GM23338 (cell line): ENCODE measurements at regions not wholly inside any gene's neighbourhood (a gene's known extent, or its start where the extent isn't known, plus 50 kb on each side); places are given as distances from the start of the nearest gene placed in this dataset.

Source experiments
- ATAC-seq: fragments of 200-7000 bp; cut with Tn5 transposase; 3 replicates; pipeline ENCODE4 v1.9.1; 2020
- DNase-seq: peaks from one replicate; pipeline ENCODE4 v3.0.0-alpha.2; 2015; ENCODE audit warnings: low spot score
- H2AFZ ChIP-seq: fragments of 200-600 bp; sonication (generic); 2 replicates; pipeline ENCODE4 v1.8.0; 2016; ENCODE audit warnings: antibody characterized with exemption, mild to moderate bottlenecking, moderate library complexity
- H3F3A ChIP-seq: fragments of 200-600 bp; sonication (generic); replicated peaks from 2 replicates; pipeline ENCODE4 v1.8.0; 2017; ENCODE audit warnings: antibody characterized with exemption, mixed run types, low read depth
- H3K27ac ChIP-seq: fragments of 200-600 bp; sonication (generic); 2 replicates; pipeline ENCODE4 v1.6.1; 2016; ENCODE audit warnings: low read depth
- H3K27me3 ChIP-seq: fragments of 200-600 bp; sonication (generic); 2 replicates; pipeline ENCODE4 v1.8.0; 2016; ENCODE audit warnings: mild to moderate bottlenecking, mixed run types, moderate library complexity; ENCODE audit not compliant: insufficient read depth
- H3K36me3 ChIP-seq: fragments of 200-600 bp; sonication (generic); 2 replicates; pipeline ENCODE4 v1.8.0; 2016; ENCODE audit warnings: mild to moderate bottlenecking; ENCODE audit not compliant: insufficient read depth
- H3K4me1 ChIP-seq: fragments of 200-600 bp; sonication (generic); 2 replicates; pipeline ENCODE4 v1.8.0; 2016; ENCODE audit warnings: mild to moderate bottlenecking, moderate library complexity; ENCODE audit not compliant: insufficient read depth
- H3K4me2 ChIP-seq: fragments of 200-600 bp; sonication (generic); 2 replicates; pipeline ENCODE4 v1.7.1; 2017; ENCODE audit warnings: mixed run types
- H3K4me3 ChIP-seq: fragments of 200-600 bp; sonication (generic); 2 replicates; pipeline ENCODE4 v1.6.1; 2016; ENCODE audit warnings: mixed run types
- H3K79me2 ChIP-seq: fragments of 200-600 bp; sonication (generic); replicated peaks from 2 replicates; pipeline ENCODE4 v1.8.0; 2017; ENCODE audit warnings: mild to moderate bottlenecking; ENCODE audit not compliant: insufficient read depth
- H3K9me2 ChIP-seq: fragments of 200-600 bp; sonication (generic); 2 replicates; pipeline ENCODE4 v1.8.0; 2017; ENCODE audit not compliant: insufficient read depth
- H4K20me1 ChIP-seq: fragments of 200-600 bp; sonication (generic); replicated peaks from 2 replicates; pipeline ENCODE4 v1.8.0; 2017; ENCODE audit warnings: mild to moderate bottlenecking; ENCODE audit not compliant: insufficient read depth
- H3K27ac Mint-ChIP-seq: 2 replicates; pipeline ENCODE4 v1.8.0; 2020; ENCODE audit warnings: inconsistent platforms, mild to moderate bottlenecking, moderate library complexity, mixed read lengths
- H3K27me3 Mint-ChIP-seq: 3 replicates; pipeline ENCODE4 v1.8.0; 2022; ENCODE audit warnings: low read depth, mild to moderate bottlenecking, moderate library complexity, mixed read lengths, inconsistent platforms; ENCODE audit not compliant: insufficient read depth, poor library complexity
- H3K36me3 Mint-ChIP-seq: 3 replicates; pipeline ENCODE4 v1.8.0; 2021; ENCODE audit warnings: low read depth, mild to moderate bottlenecking, inconsistent platforms, moderate library complexity, mixed read lengths
- H3K4me1 Mint-ChIP-seq: 3 replicates; pipeline ENCODE4 v1.8.0; 2020; ENCODE audit warnings: mild to moderate bottlenecking, inconsistent platforms, mixed read lengths
- H3K4me3 Mint-ChIP-seq: 3 replicates; pipeline ENCODE4 v1.8.0; 2021; ENCODE audit warnings: moderate library complexity, mild to moderate bottlenecking, inconsistent platforms, mixed read lengths
- H3K9me3 Mint-ChIP-seq: 3 replicates; pipeline ENCODE4 v1.8.0; 2020; ENCODE audit warnings: moderate library complexity, mild to moderate bottlenecking, inconsistent platforms, mixed read lengths
- CREB1 ChIP-seq: fragments of 250-450 bp; sonication (Bioruptor Pico); IDR thresholded peaks from 2 replicates; pipeline ENCODE4 v1.5.0; 2020; ENCODE audit warnings: low read depth, mild to moderate bottlenecking, moderate library complexity
- EZH2 ChIP-seq: fragments of 200-600 bp; sonication (generic); IDR thresholded peaks from one replicate; pipeline ENCODE4 v1.8.0; 2017; ENCODE audit warnings: antibody characterized with exemption, mild to moderate bottlenecking, low read depth; ENCODE audit not compliant: unreplicated experiment
- EZH2phosphoT487 ChIP-seq: fragments of 200-600 bp; sonication (generic); IDR thresholded peaks from one replicate; pipeline ENCODE4 v1.8.1; 2018; ENCODE audit warnings: antibody characterized with exemption; ENCODE audit not compliant: unreplicated experiment
- JUNB ChIP-seq: IDR thresholded peaks from one replicate; pipeline ENCODE4 v1.6.1; 2016; ENCODE audit warnings: antibody characterized with exemption; ENCODE audit not compliant: unreplicated experiment
- NANOG ChIP-seq: IDR thresholded peaks from 2 replicates; pipeline ENCODE4 v1.6.1; 2016; ENCODE audit warnings: antibody characterized with exemption, borderline replicate concordance
- POLR2AphosphoS5 ChIP-seq: IDR thresholded peaks from 2 replicates; pipeline ENCODE4 v1.6.1; 2016; ENCODE audit warnings: antibody characterized with exemption, low read depth
- STAT1 ChIP-seq: IDR thresholded peaks from one replicate; pipeline ENCODE4 v1.6.1; 2016; ENCODE audit warnings: antibody characterized with exemption; ENCODE audit not compliant: unreplicated experiment
- ZNF114 ChIP-seq: fragments of 250-450 bp; sonication (Bioruptor Pico); IDR thresholded peaks from 2 replicates; pipeline ENCODE4 v1.5.0; 2020; ENCODE audit warnings: mild to moderate bottlenecking, moderate library complexity
- ZNF331 ChIP-seq: fragments of 250-450 bp; sonication (Bioruptor Pico); IDR thresholded peaks from 2 replicates; pipeline ENCODE4 v1.5.0; 2020; ENCODE audit warnings: low read depth, mild to moderate bottlenecking, moderate library complexity
- TF ChIP-seq, protein P1 (sequence below): IDR thresholded peaks from one replicate; pipeline ENCODE4 v1.6.1; 2018; ENCODE audit warnings: antibody characterized with exemption; ENCODE audit not compliant: unreplicated experiment
- TF ChIP-seq, protein P2 (sequence below): IDR thresholded peaks from 2 replicates; pipeline ENCODE4 v1.6.1; 2016; ENCODE audit warnings: antibody characterized with exemption
- TF ChIP-seq, protein P3 (sequence below), 2 experiments: fragments of 200-600 bp in 1 of 2; sonication (generic) in 1 of 2; conservative IDR thresholded peaks; 2 replicates each; pipeline versions ENCODE4 v1.5.1 to v1.6.1; 2016 to 2017; ENCODE audit warnings: antibody characterized with exemption in 2 of 2, low read depth in 2 of 2, mild to moderate bottlenecking in 2 of 2, moderate library complexity in 1 of 2
- TF ChIP-seq, protein P4 (sequence below): fragments of 250-450 bp; sonication (Bioruptor Pico); IDR thresholded peaks from 2 replicates; pipeline ENCODE4 v1.5.0; 2020; ENCODE audit warnings: mild to moderate bottlenecking, moderate library complexity

DNA sequence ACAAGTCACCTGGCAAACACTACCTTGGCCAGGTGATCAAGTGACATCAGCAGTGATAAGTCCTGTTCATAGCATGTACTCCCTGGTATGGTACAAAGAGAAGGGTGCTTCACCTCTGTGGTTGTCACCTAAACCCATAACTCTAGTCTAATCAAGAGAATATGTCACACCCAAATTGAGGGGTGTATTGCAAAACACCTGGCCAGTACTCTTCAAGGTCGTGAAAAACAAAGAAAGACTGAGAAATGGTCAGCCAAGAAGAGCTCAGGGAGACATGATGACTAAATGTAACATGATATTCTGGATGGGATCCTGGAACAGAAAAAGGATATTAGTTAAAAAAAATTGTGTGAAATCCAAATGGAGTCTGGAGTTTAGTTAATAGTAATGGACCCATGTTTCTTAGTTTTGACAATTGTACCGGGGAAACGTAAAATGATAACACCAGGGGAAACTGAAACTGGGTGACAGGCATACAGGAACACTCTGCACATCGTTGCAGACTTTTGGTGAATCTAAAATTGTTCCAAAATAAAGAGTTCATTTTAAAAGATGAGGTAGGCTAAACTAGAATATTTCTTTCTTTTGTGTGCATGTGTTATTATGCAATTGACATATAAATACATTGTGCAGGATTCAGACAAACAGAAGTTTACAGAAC is 262.0 kb downstream of the CDC5L start (continued):
- TF ChIP-seq, protein P1, sequence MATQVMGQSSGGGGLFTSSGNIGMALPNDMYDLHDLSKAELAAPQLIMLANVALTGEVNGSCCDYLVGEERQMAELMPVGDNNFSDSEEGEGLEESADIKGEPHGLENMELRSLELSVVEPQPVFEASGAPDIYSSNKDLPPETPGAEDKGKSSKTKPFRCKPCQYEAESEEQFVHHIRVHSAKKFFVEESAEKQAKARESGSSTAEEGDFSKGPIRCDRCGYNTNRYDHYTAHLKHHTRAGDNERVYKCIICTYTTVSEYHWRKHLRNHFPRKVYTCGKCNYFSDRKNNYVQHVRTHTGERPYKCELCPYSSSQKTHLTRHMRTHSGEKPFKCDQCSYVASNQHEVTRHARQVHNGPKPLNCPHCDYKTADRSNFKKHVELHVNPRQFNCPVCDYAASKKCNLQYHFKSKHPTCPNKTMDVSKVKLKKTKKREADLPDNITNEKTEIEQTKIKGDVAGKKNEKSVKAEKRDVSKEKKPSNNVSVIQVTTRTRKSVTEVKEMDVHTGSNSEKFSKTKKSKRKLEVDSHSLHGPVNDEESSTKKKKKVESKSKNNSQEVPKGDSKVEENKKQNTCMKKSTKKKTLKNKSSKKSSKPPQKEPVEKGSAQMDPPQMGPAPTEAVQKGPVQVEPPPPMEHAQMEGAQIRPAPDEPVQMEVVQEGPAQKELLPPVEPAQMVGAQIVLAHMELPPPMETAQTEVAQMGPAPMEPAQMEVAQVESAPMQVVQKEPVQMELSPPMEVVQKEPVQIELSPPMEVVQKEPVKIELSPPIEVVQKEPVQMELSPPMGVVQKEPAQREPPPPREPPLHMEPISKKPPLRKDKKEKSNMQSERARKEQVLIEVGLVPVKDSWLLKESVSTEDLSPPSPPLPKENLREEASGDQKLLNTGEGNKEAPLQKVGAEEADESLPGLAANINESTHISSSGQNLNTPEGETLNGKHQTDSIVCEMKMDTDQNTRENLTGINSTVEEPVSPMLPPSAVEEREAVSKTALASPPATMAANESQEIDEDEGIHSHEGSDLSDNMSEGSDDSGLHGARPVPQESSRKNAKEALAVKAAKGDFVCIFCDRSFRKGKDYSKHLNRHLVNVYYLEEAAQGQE: no peak
- TF ChIP-seq, protein P2, sequence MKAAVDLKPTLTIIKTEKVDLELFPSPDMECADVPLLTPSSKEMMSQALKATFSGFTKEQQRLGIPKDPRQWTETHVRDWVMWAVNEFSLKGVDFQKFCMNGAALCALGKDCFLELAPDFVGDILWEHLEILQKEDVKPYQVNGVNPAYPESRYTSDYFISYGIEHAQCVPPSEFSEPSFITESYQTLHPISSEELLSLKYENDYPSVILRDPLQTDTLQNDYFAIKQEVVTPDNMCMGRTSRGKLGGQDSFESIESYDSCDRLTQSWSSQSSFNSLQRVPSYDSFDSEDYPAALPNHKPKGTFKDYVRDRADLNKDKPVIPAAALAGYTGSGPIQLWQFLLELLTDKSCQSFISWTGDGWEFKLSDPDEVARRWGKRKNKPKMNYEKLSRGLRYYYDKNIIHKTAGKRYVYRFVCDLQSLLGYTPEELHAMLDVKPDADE: no peak

DNA sequence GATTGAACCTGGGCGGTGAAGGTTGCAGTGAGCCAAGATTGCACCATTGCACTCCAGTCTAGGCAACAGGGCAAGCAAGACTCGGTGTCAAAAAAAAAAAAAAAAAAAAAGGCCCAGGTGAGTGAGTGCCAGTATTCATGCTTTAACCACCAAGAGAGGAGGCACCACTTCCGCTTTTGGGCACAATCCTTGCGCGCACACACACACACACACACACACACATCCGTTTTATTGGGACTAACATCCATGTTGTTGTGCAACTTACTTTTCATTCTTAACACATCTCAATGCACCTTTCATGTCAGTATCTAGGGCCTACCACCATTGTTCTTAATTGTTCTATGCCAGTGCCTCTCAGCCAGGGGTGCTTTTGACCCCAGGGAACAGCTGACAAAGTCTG is 263.0 kb downstream of the CDC5L start:
- no peak overlapping the region for H3K27ac ChIP-seq
- DNase-seq (no peak), ATAC-seq (no peak)
- no peak overlapping the region for H3K4me2 ChIP-seq
- 0 out of 2 replicates have a peak, but pooled peaks cover 3% of the 10 kb centered on the region for H3K9me2 ChIP-seq
- Mint-ChIP-seq H3K4me3 (no peak overlapping the region), H3K4me1 (peaks cover 14% of the 10 kb centered on the region), H3K36me3 (no peaks in the 10 kb centered on the region), H3K27me3 (peaks cover 3% of the 10 kb centered on the region), H3K9me3 (no peaks in the 10 kb centered on the region), H3K27ac (no peak overlapping the region)
- H3K4me3 ChIP-seq: no peak overlapping the region
- H3K4me1 ChIP-seq: no peaks in the 10 kb centered on the region
- no peaks in the 10 kb centered on the region for H4K20me1 ChIP-seq
- H3K36me3 ChIP-seq: no peaks in the 10 kb centered on the region
- no peaks in the 10 kb centered on the region for H3F3A ChIP-seq
- H3K27me3 ChIP-seq: no peaks in the 10 kb centered on the region
- H2AFZ ChIP-seq: no peak overlapping the region; the same call in 1 of the 2 replicates
- H3K79me2 ChIP-seq: no peaks in the 10 kb centered on the region
- TF ChIP-seq EZH2phosphoT487: no peak
- no peak for TF ChIP-seq ZNF114 (CRISPR knock-in tag)
- no peak for TF ChIP-seq ZNF331 (CRISPR knock-in tag)
- TF ChIP-seq JUNB: no peak
- no peak for TF ChIP-seq POLR2AphosphoS5
- no peak for TF ChIP-seq NANOG
- TF ChIP-seq, protein P3, sequence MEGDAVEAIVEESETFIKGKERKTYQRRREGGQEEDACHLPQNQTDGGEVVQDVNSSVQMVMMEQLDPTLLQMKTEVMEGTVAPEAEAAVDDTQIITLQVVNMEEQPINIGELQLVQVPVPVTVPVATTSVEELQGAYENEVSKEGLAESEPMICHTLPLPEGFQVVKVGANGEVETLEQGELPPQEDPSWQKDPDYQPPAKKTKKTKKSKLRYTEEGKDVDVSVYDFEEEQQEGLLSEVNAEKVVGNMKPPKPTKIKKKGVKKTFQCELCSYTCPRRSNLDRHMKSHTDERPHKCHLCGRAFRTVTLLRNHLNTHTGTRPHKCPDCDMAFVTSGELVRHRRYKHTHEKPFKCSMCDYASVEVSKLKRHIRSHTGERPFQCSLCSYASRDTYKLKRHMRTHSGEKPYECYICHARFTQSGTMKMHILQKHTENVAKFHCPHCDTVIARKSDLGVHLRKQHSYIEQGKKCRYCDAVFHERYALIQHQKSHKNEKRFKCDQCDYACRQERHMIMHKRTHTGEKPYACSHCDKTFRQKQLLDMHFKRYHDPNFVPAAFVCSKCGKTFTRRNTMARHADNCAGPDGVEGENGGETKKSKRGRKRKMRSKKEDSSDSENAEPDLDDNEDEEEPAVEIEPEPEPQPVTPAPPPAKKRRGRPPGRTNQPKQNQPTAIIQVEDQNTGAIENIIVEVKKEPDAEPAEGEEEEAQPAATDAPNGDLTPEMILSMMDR (conservative IDR thresholded peaks at IDR 0.05; ENCODE audit: low read depth in 2 of 2): no peak
- no peak for TF ChIP-seq EZH2
- no peak for TF ChIP-seq CREB1
- TF ChIP-seq, protein P4, sequence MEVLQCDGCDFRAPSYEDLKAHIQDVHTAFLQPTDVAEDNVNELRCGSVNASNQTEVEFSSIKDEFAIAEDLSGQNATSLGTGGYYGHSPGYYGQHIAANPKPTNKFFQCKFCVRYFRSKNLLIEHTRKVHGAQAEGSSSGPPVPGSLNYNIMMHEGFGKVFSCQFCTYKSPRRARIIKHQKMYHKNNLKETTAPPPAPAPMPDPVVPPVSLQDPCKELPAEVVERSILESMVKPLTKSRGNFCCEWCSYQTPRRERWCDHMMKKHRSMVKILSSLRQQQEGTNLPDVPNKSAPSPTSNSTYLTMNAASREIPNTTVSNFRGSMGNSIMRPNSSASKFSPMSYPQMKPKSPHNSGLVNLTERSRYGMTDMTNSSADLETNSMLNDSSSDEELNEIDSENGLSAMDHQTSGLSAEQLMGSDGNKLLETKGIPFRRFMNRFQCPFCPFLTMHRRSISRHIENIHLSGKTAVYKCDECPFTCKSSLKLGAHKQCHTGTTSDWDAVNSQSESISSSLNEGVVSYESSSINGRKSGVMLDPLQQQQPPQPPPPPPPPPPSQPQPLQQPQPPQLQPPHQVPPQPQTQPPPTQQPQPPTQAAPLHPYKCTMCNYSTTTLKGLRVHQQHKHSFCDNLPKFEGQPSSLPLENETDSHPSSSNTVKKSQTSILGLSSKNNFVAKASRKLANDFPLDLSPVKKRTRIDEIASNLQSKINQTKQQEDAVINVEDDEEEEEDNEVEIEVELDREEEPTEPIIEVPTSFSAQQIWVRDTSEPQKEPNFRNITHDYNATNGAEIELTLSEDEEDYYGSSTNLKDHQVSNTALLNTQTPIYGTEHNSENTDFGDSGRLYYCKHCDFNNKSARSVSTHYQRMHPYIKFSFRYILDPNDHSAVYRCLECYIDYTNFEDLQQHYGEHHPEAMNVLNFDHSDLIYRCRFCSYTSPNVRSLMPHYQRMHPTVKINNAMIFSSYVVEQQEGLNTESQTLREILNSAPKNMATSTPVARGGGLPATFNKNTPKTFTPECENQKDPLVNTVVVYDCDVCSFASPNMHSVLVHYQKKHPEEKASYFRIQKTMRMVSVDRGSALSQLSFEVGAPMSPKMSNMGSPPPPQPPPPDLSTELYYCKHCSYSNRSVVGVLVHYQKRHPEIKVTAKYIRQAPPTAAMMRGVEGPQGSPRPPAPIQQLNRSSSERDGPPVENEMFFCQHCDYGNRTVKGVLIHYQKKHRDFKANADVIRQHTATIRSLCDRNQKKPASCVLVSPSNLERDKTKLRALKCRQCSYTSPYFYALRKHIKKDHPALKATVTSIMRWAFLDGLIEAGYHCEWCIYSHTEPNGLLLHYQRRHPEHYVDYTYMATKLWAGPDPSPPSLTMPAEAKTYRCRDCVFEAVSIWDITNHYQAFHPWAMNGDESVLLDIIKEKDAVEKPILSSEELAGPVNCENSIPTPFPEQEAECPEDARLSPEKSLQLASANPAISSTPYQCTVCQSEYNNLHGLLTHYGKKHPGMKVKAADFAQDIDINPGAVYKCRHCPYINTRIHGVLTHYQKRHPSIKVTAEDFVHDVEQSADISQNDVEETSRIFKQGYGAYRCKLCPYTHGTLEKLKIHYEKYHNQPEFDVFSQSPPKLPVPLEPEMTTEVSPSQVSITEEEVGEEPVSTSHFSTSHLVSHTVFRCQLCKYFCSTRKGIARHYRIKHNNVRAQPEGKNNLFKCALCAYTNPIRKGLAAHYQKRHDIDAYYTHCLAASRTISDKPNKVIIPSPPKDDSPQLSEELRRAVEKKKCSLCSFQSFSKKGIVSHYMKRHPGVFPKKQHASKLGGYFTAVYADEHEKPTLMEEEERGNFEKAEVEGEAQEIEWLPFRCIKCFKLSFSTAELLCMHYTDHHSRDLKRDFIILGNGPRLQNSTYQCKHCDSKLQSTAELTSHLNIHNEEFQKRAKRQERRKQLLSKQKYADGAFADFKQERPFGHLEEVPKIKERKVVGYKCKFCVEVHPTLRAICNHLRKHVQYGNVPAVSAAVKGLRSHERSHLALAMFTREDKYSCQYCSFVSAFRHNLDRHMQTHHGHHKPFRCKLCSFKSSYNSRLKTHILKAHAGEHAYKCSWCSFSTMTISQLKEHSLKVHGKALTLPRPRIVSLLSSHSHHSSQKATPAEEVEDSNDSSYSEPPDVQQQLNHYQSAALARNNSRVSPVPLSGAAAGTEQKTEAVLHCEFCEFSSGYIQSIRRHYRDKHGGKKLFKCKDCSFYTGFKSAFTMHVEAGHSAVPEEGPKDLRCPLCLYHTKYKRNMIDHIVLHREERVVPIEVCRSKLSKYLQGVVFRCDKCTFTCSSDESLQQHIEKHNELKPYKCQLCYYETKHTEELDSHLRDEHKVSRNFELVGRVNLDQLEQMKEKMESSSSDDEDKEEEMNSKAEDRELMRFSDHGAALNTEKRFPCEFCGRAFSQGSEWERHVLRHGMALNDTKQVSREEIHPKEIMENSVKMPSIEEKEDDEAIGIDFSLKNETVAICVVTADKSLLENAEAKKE (CRISPR knock-in tag): no peak
- TF ChIP-seq STAT1: no peak
